Transverse colon (tissue), 4 donors: ENCODE measurements at regions not wholly inside any gene's neighbourhood (a gene's known extent, or its start where the extent isn't known, plus 50 kb on each side); places are given as distances from the start of the nearest gene placed in this dataset.

Experiments used
- DNase-seq: peaks from one replicate; pipeline ENCODE4 v3.0.0-alpha.2; 2019
- H3K27ac ChIP-seq, 4 donors: fragments of 200-600 bp; sonication (generic); 2 replicates each; pipeline ENCODE4 v1.5.1; 2016 to 2018; ENCODE audit warnings: inconsistent platforms in 4 of 4
- H3K27me3 ChIP-seq: fragments of 200-600 bp; sonication (generic); 2 replicates; pipeline ENCODE4 v1.5.1; 2017; ENCODE audit warnings: inconsistent platforms
- H3K36me3 ChIP-seq, 4 donors: fragments of 200-600 bp; sonication (generic); 2 replicates each; pipeline ENCODE4 v1.5.1; 2017 to 2019; ENCODE audit warnings: inconsistent platforms in 4 of 4
- H3K4me1 ChIP-seq, 4 donors: fragments of 200-600 bp; sonication (generic); 2 replicates each; pipeline ENCODE4 v1.5.1; 2017 to 2020; ENCODE audit warnings: inconsistent platforms in 4 of 4
- H3K4me3 ChIP-seq, 4 donors: fragments of 200-600 bp; sonication (generic); 1 replicate in 1 of 4; 2 replicates in 3 of 4; pipeline versions ENCODE4 v1.5.1 to v1.6.1; 2017 to 2019; ENCODE audit warnings: inconsistent platforms in 4 of 4
- H3K9me3 ChIP-seq, 2 donors: fragments of 200-600 bp; sonication (generic); 2 replicates each; pipeline ENCODE4 v1.5.1; 2017 to 2019; ENCODE audit warnings: inconsistent platforms in 2 of 2
- CTCF ChIP-seq, 5 experiments: fragments of 200-600 bp in 3 of 5; fragments of 450-650 bp in 2 of 5; sonication (generic) in 3 of 5; IDR thresholded peaks; 1 replicate in 2 of 5; 2 replicates in 3 of 5; pipeline ENCODE4 v1.5.1; 2016 to 2017; ENCODE audit warnings: antibody characterized with exemption in 5 of 5, inconsistent platforms in 3 of 5, mild to moderate bottlenecking in 2 of 5, moderate library complexity in 1 of 5
- EP300 ChIP-seq: sonication (generic); formaldehyde crosslinking; IDR thresholded peaks from one replicate; pipeline ENCODE4 v1.6.1; 2017; ENCODE audit warnings: antibody characterized with exemption, low read depth
- POLR2A ChIP-seq: fragments of 450-650 bp; IDR thresholded peaks from one replicate; pipeline ENCODE4 v1.6.1; 2016; ENCODE audit warnings: antibody characterized with exemption, mild to moderate bottlenecking, moderate library complexity
- POLR2AphosphoS5 ChIP-seq, 3 donors: sonication (generic); formaldehyde crosslinking; IDR thresholded peaks; one replicate each; pipeline ENCODE4 v1.6.1; 2016; ENCODE audit warnings: antibody characterized with exemption in 3 of 3
- WGBS, 2 donors: methylation state at CpG; one replicate each; pipeline ENCODE4 v1.1.5; 2018; ENCODE audit warnings: low coverage in 1 of 2; 5-methylcytosine and 5-hydroxymethylcytosine counted together
- in situ Hi-C, 4 donors: fragments of 200-750 bp; cut with MboI; loops; one replicate each; pipeline versions ENCODE4 v1.15.0 to v1.15.1; 2017; ENCODE audit warnings: low sequenced_read_pairs in 3 of 4, low pct_ligation_motif_present in 1 of 4, low pct_unique_long_range_greater_than_20kb in 1 of 4
- intact Hi-C: fragments of 100-400 bp; cut with DNase I; formaldehyde crosslinking; loops from one replicate; pipeline ENCODE4 v1.15.1; 2023; ENCODE audit warnings: low total_unique reads

DNA sequence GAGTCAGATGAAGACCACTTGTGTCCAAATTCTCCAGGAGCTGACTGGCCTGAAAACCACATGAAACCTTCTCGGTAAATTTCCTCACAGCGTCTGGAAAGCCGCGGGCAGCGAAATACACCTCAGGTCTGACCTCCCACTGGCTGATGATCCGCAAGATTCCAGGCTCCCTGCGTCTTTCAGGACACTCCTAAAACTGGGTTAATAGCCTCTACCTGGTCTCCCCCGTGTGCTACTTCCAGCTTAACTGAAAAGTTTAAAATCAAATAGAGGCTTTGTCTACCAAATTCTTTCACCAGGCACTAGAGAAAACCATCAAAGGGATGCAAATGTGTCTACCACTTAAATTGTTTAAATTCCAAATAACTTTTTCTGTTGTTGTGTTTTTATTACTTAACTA is 312.6 kb downstream of the DRD1 start:
- 0 to 55% methylated on average over 1 to 8 of the region's 8 CpGs for WGBS, 2 donors
- no peak overlapping the region for H3K4me3 ChIP-seq
- H3K27ac ChIP-seq, result no peak overlapping the region
- TF ChIP-seq POLR2AphosphoS5 (IDR thresholded peaks at IDR 0.05), result no peak
- TF ChIP-seq CTCF (IDR thresholded peaks at IDR 0.05), result no peak
- TF ChIP-seq POLR2A, result no peak
- intact Hi-C loops (no loop called here), in situ Hi-C loops (no loop called here)
- H3K9me3 ChIP-seq, result no peaks in the 10 kb centered on the region
- no peaks in the 10 kb centered on the region for H3K4me1 ChIP-seq
- H3K27me3 ChIP-seq, result no peaks in the 10 kb centered on the region
- no peak for DNase-seq
- H3K36me3 ChIP-seq, result no peaks in the 10 kb centered on the region

DNA sequence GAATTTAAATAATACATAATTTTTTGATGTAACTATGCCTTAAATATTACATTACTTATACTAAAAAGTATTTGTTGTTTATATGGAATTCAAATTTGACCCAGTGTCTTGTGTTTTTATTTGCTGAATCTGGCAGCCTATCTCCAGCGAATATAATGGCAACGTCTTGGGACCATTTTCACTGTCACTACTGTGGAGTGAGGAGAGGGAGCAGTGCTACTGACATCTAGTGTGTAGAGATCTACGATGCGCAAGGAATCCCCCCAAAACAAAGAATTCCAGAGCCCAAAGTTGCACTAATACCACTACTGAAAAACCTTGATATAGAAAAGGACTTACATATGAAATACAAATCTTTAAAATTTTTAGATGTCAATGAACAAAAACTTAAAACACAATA is 314.4 kb downstream of the DRD1 start:
- in situ Hi-C loops, result no loop called here
- TF ChIP-seq POLR2A, result no peak
- TF ChIP-seq EP300, result no peak
- no peak for TF ChIP-seq POLR2AphosphoS5 (IDR thresholded peaks at IDR 0.05)
- TF ChIP-seq CTCF (IDR thresholded peaks at IDR 0.05), result no peak
- WGBS, 2 donors, result 74 to 86% methylated on average over 4 of the region's 4 CpGs

DNA sequence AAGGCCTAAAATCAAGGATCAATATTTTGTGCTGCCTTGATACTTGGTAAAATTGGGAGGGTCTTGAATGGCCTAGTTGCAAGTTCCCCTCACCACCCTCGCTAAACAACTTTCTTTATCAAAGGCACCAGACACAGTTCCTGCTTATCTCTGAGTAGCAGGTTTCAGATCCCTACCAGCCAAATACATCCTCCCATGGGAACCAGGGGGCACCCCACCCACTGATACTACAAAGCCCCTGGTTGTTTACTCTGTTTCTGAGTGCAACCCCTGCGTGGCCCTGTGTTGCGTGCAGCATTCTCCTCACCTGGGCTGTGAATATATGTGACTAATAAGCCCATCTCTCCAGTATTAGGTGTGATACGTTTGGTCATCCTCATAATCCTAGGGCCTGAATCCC is 314.9 kb downstream of the DRD1 start:
- in situ Hi-C loops, result no loop called here
- no peaks in the 10 kb centered on the region for H3K27me3 ChIP-seq
- TF ChIP-seq EP300 (no peak), POLR2AphosphoS5 (IDR thresholded peaks at IDR 0.05) (no peak), CTCF (IDR thresholded peaks at IDR 0.05) (no peak), POLR2A (no peak)

More for the DNA sequence above, 314.4 kb downstream of the DRD1 start:
- Histone ChIP-seq H3K4me1 (no peaks in the 10 kb centered on the region), H3K9me3 (no peaks in the 10 kb centered on the region), H3K27me3 (no peaks in the 10 kb centered on the region), H3K4me3 (no peak overlapping the region), H3K36me3 (no peaks in the 10 kb centered on the region), H3K27ac (no peak overlapping the region)
- intact Hi-C loops, result no loop called here
- DNase-seq, result no peak

DNA sequence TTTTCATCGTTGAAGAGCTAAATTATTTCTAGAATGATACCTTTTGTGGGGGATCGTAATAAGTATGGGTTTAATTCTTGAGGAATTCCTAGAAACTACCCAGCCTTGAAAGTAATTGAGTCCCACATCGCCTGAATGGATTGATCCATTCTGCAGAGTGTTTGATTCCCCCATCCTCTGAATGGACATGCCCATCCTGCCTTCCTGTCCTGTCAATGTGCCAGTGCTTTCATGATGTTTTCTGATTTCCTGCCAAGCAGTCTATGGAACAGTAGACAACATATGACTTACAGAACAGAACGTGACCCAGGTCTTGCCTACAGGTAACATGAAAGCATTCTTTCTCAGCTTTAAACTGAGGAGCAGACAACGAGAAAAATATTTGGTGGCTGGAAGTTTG is 319.2 kb downstream of the DRD1 start:
- TF ChIP-seq POLR2AphosphoS5 (IDR thresholded peaks at IDR 0.05) (no peak), CTCF (IDR thresholded peaks at IDR 0.05) (no peak), POLR2A (no peak), EP300 (no peak)
- Histone ChIP-seq H3K36me3 (no peaks in the 10 kb centered on the region), H3K9me3 (no peaks in the 10 kb centered on the region), H3K27me3 (no peaks in the 10 kb centered on the region), H3K27ac (no peak overlapping the region), H3K4me1 (no peaks in the 10 kb centered on the region), H3K4me3 (no peak overlapping the region)
- WGBS, 2 donors, result 62 to 73% methylated on average over 5 of the region's 5 CpGs
- intact Hi-C loops, result no loop called here
- in situ Hi-C loops, result no loop called here
- no peak for DNase-seq

More for the DNA sequence above, 314.9 kb downstream of the DRD1 start:
- H3K4me3 ChIP-seq, result no peak overlapping the region
- no peak overlapping the region for H3K27ac ChIP-seq
- no peak for DNase-seq
- WGBS, 2 donors, result 88% methylated on average over 4 of the region's 4 CpGs; no CpG with 5 or more reads in 1 of the 2 donors
- H3K4me1 ChIP-seq, result no peaks in the 10 kb centered on the region
- intact Hi-C loops, result no loop called here
- no peaks in the 10 kb centered on the region for H3K36me3 ChIP-seq
- H3K9me3 ChIP-seq, result no peaks in the 10 kb centered on the region
